ENCODE measurements at regions not wholly inside any gene's neighbourhood (a gene's known extent, or its start where the extent isn't known, plus 50 kb on each side); places are given as distances from the start of the nearest gene placed in this dataset.
"Not testable (repeated sequence)": the region's sequence is repeated elsewhere in the genome, so short reads cannot be mapped to it uniquely, and the experiment has no call there.

DNA sequence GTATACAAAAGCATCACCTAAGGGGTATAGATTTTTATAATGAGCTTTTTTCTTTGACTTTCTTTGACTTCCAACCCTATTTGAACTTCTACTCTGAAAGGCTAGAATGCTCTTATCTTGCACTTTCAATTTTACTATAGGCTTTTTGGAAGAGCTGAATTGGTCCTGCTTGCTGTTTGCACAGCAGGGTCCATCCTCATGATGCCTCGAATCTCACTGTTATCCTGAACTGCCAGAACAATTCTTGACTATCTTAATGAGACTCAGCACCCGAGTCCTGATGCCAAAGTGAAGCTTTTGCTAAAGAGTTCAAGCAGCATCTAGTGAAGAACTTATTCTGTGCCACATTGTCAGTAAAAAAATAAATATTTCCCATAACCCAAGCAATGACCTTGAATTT, 488.3 kb upstream of the ANO5 start:
- Histone ChIP-seq H3K9me3 (replicated peaks in 1 of 11) (no peaks in the 10 kb centered on the region), H3K4me2 (no peak overlapping the region), H3K36me3 (no peaks in the 10 kb centered on the region), H3K4me1 (peaks cover 0 to 21% (median 0%) of the 10 kb centered on the region in 10 experiments; a peak in 5 of 20 replicates), H4K20me1 (no peaks in the 10 kb centered on the region), H3K27ac (no peak overlapping the region), H3K9ac (no peak overlapping the region), H3K27me3 (no peaks in the 10 kb centered on the region), H3K4me3 (no peak overlapping the region)
- no peak for TF ChIP-seq Cebpa-rat (IDR thresholded peaks at IDR 0.05)

DNA sequence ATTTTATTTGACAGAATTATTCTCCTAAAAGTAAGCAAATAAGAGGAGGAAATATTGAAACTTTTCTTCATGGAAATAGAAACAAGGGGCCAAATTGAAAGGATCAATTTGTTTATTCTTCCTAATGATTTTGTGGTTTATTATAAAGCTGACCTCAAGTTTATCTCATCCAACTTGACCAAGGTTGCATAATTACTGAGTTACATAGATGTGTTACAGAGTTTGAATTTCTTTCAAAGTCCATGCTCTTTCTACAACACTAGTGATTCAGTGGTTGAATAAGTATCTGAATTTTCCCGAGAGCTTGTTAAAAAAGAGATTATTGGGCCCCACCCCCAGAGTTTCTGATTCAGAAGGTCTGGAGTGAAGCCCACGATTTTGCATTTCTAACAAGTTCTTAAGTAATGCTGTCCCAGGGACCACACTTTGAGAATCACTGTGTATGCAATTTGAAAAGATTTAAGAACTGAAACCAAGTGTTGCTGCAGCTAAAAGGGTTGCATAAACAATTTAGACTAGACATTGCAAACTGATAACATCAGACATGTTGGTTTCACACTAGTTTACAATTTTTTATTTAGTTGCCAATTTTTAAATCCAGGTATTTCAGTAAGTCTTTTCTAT, 485.7 kb upstream of the ANO5 start:
- no peaks in the 10 kb centered on the region for H3K36me3 ChIP-seq
- no peak overlapping the region for H3K4me3 ChIP-seq
- no peak overlapping the region for H3K9ac ChIP-seq
- TF ChIP-seq Cebpa-rat (IDR thresholded peaks at IDR 0.05), result no peak
- no peaks in the 10 kb centered on the region for H4K20me1 ChIP-seq
- H3K27me3 ChIP-seq, result no peaks in the 10 kb centered on the region
- H3K4me1 ChIP-seq, result peaks cover 0 to 21% (median 0%) of the 10 kb centered on the region in 10 experiments; a peak in 5 of 20 replicates
- peak overlapping the region in 1 of 11 experiments; percentile 36; a peak in 2 of 22 replicates for H3K27ac ChIP-seq
- H3K9me3 ChIP-seq (replicated peaks in 1 of 11), result no peaks in the 10 kb centered on the region
- peak overlapping the region in 2 of 11 experiments; percentile 40 to 53; a peak in 4 of 22 replicates for H3K4me2 ChIP-seq

DNA sequence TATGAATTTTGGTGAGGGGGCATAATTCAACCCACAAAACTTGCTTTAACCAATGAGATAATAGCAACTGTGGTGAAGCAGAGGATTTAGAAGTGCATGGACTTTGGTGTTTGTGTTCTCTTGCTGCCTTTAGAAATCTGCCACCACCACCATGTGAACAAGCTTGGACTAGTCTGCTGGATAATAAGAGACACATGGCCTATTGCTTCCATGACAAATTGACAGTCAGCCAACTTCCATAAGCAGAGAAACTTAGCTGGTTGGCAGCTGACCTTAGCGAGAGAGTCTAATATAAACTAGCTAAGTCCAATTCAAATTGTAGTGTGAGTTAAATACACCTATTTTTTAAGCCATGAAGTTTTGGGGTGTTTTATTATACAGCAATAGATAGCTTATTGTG, 482.1 kb upstream of the ANO5 start:
- Histone ChIP-seq H3K27ac (no peak overlapping the region), H3K36me3 (no peaks in the 10 kb centered on the region), H3K9me3 (replicated peaks in 1 of 11) (no peaks in the 10 kb centered on the region), H3K4me3 (no peak overlapping the region), H3K9ac (no peak overlapping the region), H3K27me3 (no peaks in the 10 kb centered on the region), H3K4me1 (peaks cover 0 to 20% (median 0%) of the 10 kb centered on the region in 10 experiments; a peak in 5 of 20 replicates), H4K20me1 (no peaks in the 10 kb centered on the region), H3K4me2 (no peak overlapping the region)
- TF ChIP-seq Cebpa-rat (IDR thresholded peaks at IDR 0.05), result no peak

DNA sequence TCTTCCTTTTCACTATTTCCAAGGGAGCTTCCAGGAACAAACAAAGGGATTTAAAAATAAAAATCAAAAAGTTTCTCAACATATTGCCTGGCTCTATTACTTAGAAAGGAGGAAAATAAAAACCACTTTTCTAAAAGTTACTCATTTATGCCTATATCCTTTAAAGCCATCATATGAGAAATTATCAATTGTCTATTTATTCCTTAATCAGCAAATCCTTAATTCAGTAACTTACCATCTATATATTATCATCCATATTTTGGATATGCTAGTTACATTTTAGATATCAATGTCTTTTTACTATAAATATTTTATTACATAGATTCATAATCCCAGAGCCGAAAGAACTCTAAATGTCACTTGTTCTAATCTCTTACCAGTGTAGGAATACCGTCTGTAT, 481.5 kb upstream of the ANO5 start:
- Histone ChIP-seq H3K27ac (no peak overlapping the region), H3K36me3 (no peaks in the 10 kb centered on the region), H4K20me1 (no peaks in the 10 kb centered on the region), H3K4me1 (peaks cover 0 to 19% (median 0%) of the 10 kb centered on the region in 10 experiments; a peak in 5 of 20 replicates), H3K9me3 (replicated peaks in 1 of 11) (no peaks in the 10 kb centered on the region), H3K4me2 (no peak overlapping the region), H3K4me3 (no peak overlapping the region), H3K27me3 (no peaks in the 10 kb centered on the region), H3K9ac (no peak overlapping the region)
- no peak for TF ChIP-seq Cebpa-rat (IDR thresholded peaks at IDR 0.05)

DNA sequence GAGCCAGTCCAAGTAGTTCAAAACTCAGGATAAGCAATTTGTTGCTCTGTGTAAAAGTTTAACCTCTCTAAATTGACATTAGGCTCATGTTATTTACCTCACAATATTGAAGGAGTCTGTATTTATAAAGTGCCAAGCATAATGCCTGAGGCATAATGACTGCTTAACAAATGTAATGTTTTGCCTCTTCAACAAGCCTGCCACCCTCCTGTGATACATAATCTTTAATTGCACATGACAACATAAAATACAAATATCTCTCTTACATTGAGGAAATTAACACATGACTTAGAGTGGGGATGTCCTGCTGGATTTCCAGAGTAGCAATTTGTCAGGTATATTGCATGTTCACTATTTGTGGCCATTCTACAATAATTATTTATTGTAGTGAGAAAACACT, 469.2 kb upstream of the ANO5 start:
- Histone ChIP-seq H3K4me1 (no peaks in the 10 kb centered on the region), H3K27me3 (no peaks in the 10 kb centered on the region), H3K9ac (no peak overlapping the region), H3K36me3 (no peaks in the 10 kb centered on the region), H3K4me3 (no peak overlapping the region), H3K9me3 (replicated peaks in 1 of 11) (peaks cover under 1 to 5% (median 4%) of the 10 kb centered on the region in 11 experiments; a peak in 11 of 22 replicates), H3K27ac (no peak overlapping the region), H4K20me1 (no peaks in the 10 kb centered on the region), H3K4me2 (no peak overlapping the region)
- TF ChIP-seq Cebpa-rat (IDR thresholded peaks at IDR 0.05), result no peak

DNA sequence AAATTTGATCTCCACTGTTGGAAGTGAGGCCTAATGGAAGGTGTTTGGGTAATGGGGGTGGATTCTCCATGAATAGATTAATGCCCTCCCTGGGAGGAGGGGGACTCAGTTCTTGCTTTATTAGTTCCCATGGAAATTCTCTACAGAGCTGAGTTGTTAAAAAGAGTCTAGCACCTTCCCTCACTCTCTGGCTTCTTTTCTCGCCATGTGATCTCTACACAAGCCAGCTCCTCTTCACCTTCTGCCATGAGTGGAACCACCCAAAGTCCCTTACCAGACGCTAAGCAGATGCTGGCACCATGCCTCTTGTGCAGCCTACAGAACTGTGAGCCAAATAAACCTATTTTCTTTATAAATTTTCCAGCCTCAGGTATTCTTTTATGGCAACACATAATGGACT, 465.8 kb upstream of the ANO5 start:
- Histone ChIP-seq H3K4me1 (no peaks in the 10 kb centered on the region), H3K9me3 (replicated peaks in 1 of 11) (peaks cover 12 to 19% (median 16%) of the 10 kb centered on the region in 11 experiments), H3K27ac (no peak overlapping the region), H3K4me2 (no peak overlapping the region), H4K20me1 (no peaks in the 10 kb centered on the region), H3K36me3 (no peaks in the 10 kb centered on the region), H3K9ac (no peak overlapping the region), H3K27me3 (no peaks in the 10 kb centered on the region), H3K4me3 (no peak overlapping the region)
- TF ChIP-seq Cebpa-rat (IDR thresholded peaks at IDR 0.05), result no peak

DNA sequence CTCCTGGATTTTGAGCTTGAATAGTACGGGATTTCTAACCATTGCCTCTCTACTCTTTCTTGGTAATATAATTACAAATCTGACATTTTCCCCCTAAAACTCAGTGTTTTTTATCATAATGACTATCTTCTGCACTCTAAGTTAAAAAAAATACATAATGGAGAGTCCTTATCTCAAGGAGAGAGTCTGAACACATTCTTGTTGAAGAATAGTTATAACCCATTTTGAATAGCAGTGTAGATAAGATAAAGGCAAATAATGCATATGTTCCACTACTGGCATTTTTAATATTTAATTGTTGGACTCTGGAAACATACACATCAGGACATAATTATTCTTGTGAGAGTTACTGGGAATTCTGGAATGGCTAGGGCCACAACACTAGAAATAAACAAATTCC, 456.5 kb upstream of the ANO5 start:
- H3K27ac ChIP-seq, result no peak overlapping the region
- TF ChIP-seq Cebpa-rat (IDR thresholded peaks at IDR 0.05), result no peak
- H3K4me2 ChIP-seq, result no peak overlapping the region
- 0 out of 20 replicates have a peak, but pooled peaks cover 0 to 4% (median 0%) of the 10 kb centered on the region in 10 experiments for H3K4me1 ChIP-seq
- H3K4me3 ChIP-seq, result no peak overlapping the region
- no peak overlapping the region for H3K9ac ChIP-seq
- H3K27me3 ChIP-seq, result no peaks in the 10 kb centered on the region
- H3K36me3 ChIP-seq, result no peaks in the 10 kb centered on the region
- no peaks in the 10 kb centered on the region for H4K20me1 ChIP-seq
- peaks cover 0 to 16% (median 5%) of the 10 kb centered on the region in 11 experiments; a peak in 5 of 22 replicates for H3K9me3 ChIP-seq (replicated peaks in 1 of 11)

DNA sequence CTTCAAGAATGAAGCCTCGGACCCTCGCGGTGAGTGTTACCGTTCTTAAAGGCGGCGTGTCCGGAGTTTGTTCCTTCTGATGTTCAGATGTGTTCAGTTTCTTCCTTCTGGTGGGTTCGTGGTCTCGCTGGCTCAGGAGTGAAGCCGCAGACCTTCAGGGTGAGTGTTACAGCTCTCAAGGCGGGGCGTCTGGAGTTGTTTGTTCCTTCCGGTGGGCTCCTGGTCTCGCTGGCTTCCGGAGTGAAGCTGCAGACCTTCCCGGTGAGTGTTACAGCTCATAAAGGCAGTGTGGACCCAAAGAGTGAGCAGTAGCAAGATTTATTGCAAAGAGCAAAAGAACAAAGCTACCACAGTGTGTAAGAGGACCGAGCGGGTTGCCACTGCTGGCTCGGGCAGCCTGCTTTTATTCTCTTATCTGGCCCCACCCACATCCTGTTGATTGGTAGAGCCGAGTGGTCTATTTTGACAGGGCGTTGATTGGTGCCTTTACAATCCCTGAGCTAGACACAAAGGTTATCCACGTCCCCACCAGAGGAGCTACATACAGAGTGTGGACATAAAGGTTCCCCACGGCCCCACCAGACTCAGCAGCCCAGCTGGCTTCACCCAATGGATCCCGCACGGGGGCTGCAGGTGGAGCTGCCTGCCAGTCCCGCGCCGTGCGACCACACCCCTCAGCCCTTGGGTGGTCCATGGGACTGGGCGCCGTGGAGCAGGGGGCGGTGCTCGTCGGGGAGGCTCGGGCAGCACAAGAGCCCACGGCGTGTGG, 440.2 kb upstream of the ANO5 start:
- not testable (repeated sequence) for H4K20me1 ChIP-seq, H3K27me3 ChIP-seq, H3K4me1 ChIP-seq, H3K27ac ChIP-seq, H3K36me3 ChIP-seq
- Histone ChIP-seq H3K9ac (peak overlapping the region in 3 of 11 experiments; percentile 15 to 40 (median 34); a peak in 3 of 22 replicates), H3K4me3 (peak overlapping the region in 5 of 10 experiments; percentile 10 to 44 (median 38); a peak in 7 of 20 replicates), H3K9me3 (replicated peaks in 1 of 11) (peaks cover 4 to 18% (median 9%) of the 10 kb centered on the region in 11 experiments; a peak in 20 of 22 replicates), H3K4me2 (peak overlapping the region; percentile 31 to 69 (median 41))

DNA sequence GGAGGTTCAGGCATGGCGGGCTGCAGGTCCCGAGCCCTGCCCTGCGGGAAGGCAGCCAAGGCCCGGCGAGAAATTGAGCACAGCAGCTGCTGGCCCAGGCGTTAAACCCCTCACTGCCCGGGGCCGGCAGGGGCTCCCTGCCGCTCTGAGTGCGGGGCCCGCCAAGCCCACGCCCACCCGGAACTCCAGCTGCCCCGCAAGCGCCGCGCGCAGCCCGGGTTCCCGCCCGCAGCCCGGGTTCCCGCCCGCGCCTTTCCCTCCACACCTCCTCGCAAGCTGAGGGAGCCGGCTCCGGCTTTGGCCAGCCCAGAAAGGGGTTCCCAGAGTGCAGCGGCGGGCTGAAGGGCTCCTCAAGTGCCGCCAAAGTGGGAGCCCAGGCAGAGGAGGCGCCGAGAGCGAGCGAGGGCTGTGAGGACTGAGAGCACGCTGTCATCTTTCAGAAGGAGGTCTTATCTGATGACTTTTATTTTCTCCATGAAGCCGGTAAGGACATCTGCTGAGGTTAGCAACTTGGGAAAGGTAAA, 439.6 kb upstream of the ANO5 start:
- Histone ChIP-seq H3K9me3 (replicated peaks in 1 of 11) (peaks cover 4 to 24% (median 9%) of the 10 kb centered on the region in 11 experiments; a peak in 20 of 22 replicates), H3K4me2 (0 out of 22 replicates have a peak overlapping the region, but pooled peaks of 1 of the 11 experiments have one; percentile 41)
- H3K36me3 ChIP-seq, H3K4me3 ChIP-seq, H4K20me1 ChIP-seq, H3K4me1 ChIP-seq, H3K27ac ChIP-seq, H3K9ac ChIP-seq, H3K27me3 ChIP-seq: not testable (repeated sequence)
